H9 (cell line): ENCODE measurements at regions not wholly inside any gene's neighbourhood (a gene's known extent, or its start where the extent isn't known, plus 50 kb on each side); places are given as distances from the start of the nearest gene placed in this dataset.

ENCODE experiments used
- DNase-seq: peaks from one replicate; pipeline ENCODE4 v3.0.0-alpha.2; 2017
- H2AFZ ChIP-seq: one replicate; pipeline ENCODE4 v1.6.1; 2013; ENCODE audit warnings: mild to moderate bottlenecking, low read length, control low read depth, moderate library complexity
- H2AK5ac ChIP-seq: 2 replicates; pipeline ENCODE4 v1.6.1; 2013; ENCODE audit warnings: low read length, control low read depth, mixed read lengths; ENCODE audit not compliant: insufficient read length
- H2BK120ac ChIP-seq: one replicate; pipeline ENCODE4 v1.6.1; 2013; ENCODE audit warnings: low read depth, mild to moderate bottlenecking, low read length, control low read depth, inconsistent platforms; ENCODE audit not compliant: poor library complexity, severe bottlenecking
- H2BK12ac ChIP-seq: 2 replicates; pipeline ENCODE4 v1.6.1; 2013; ENCODE audit warnings: low read length, control low read depth, mixed read lengths, low read depth; ENCODE audit not compliant: insufficient read length
- H2BK15ac ChIP-seq: 2 replicates; pipeline ENCODE4 v1.6.1; 2013; ENCODE audit warnings: low read depth, low read length, control low read depth
- H2BK20ac ChIP-seq: one replicate; pipeline ENCODE4 v1.6.1; 2013; ENCODE audit warnings: low read depth, mild to moderate bottlenecking, low read length, control low read depth, inconsistent platforms; ENCODE audit not compliant: poor library complexity, severe bottlenecking
- H2BK5ac ChIP-seq: 2 replicates; pipeline ENCODE4 v1.6.1; 2013; ENCODE audit warnings: low read length, control low read depth, mixed read lengths; ENCODE audit not compliant: insufficient read length
- H3K14ac ChIP-seq: 2 replicates; pipeline ENCODE4 v1.6.1; 2013; ENCODE audit warnings: low read length, control low read depth; ENCODE audit not compliant: insufficient read depth
- H3K18ac ChIP-seq: 2 replicates; pipeline ENCODE4 v1.6.1; 2013; ENCODE audit warnings: low read depth, mild to moderate bottlenecking, mixed read lengths, low read length, control low read depth; ENCODE audit not compliant: insufficient read length
- H3K23ac ChIP-seq: 2 replicates; pipeline ENCODE4 v1.6.1; 2013; ENCODE audit warnings: low read length, control low read depth, mixed read lengths, low read depth; ENCODE audit not compliant: insufficient read length
- H3K23me2 ChIP-seq: 2 replicates; pipeline ENCODE4 v1.6.1; 2013; ENCODE audit warnings: low read depth, mild to moderate bottlenecking, mixed read lengths, low read length, control low read depth; ENCODE audit not compliant: insufficient read length, poor library complexity, severe bottlenecking
- H3K27ac ChIP-seq: 2 replicates; pipeline ENCODE4 v1.5.1; 2013; ENCODE audit warnings: low read length, control low read depth, mixed read lengths, low read depth; ENCODE audit not compliant: insufficient read length
- H3K27me3 ChIP-seq: 2 replicates; pipeline ENCODE4 v1.6.1; 2013; ENCODE audit warnings: low read length, control low read depth, inconsistent platforms; ENCODE audit not compliant: insufficient read depth
- H3K4ac ChIP-seq: 2 replicates; pipeline ENCODE4 v1.6.1; 2013; ENCODE audit warnings: low read depth, mild to moderate bottlenecking, control low read depth, inconsistent platforms, low read length, moderate library complexity
- H3K4me1 ChIP-seq: 2 replicates; pipeline ENCODE4 v1.6.1; 2013; ENCODE audit warnings: low read length, control low read depth, inconsistent platforms; ENCODE audit not compliant: insufficient read depth
- H3K4me2 ChIP-seq: 2 replicates; pipeline ENCODE4 v1.6.1; 2013; ENCODE audit warnings: low read length, control low read depth, mixed read lengths; ENCODE audit not compliant: insufficient read length, insufficient read depth
- H3K56ac ChIP-seq: 2 replicates; pipeline ENCODE4 v1.6.1; 2013; ENCODE audit warnings: low read depth, mild to moderate bottlenecking, mixed read lengths, low read length, control low read depth; ENCODE audit not compliant: insufficient read length
- H3K79me1 ChIP-seq: 2 replicates; pipeline ENCODE4 v1.6.1; 2013; ENCODE audit warnings: low read depth, mild to moderate bottlenecking, moderate library complexity, low read length, control low read depth, inconsistent platforms; ENCODE audit not compliant: insufficient read depth, poor library complexity, severe bottlenecking
- H3K79me2 ChIP-seq: 2 replicates; pipeline ENCODE4 v1.6.1; 2013; ENCODE audit warnings: low read length, control low read depth, inconsistent platforms; ENCODE audit not compliant: insufficient read depth
- H3K9ac ChIP-seq: 2 replicates; pipeline ENCODE4 v1.6.1; 2013; ENCODE audit warnings: low read length, control low read depth, mixed read lengths; ENCODE audit not compliant: insufficient read length; ENCODE audit errors: extremely low read depth
- H3K9me3 ChIP-seq: one replicate; pipeline ENCODE4 v1.6.1; 2013; ENCODE audit warnings: low read depth, low read length, inconsistent platforms; ENCODE audit not compliant: control insufficient read depth
- H3T11ph ChIP-seq: one replicate; pipeline ENCODE4 v1.6.1; 2013; ENCODE audit warnings: mild to moderate bottlenecking, low read length, control low read depth, inconsistent platforms
- H4K20me1 ChIP-seq: one replicate; pipeline ENCODE4 v1.6.1; 2013; ENCODE audit not compliant: control insufficient read depth, insufficient read length, insufficient read depth
- H4K5ac ChIP-seq: 2 replicates; pipeline ENCODE4 v1.6.1; 2013; ENCODE audit warnings: low read depth, mild to moderate bottlenecking, mixed read lengths, low read length, control low read depth; ENCODE audit not compliant: insufficient read length
- H4K8ac ChIP-seq: replicated peaks from 2 replicates; pipeline ENCODE4 v1.6.1; 2013; ENCODE audit warnings: low read length, control low read depth, mixed read lengths, low read depth; ENCODE audit not compliant: insufficient read length
- H4K91ac ChIP-seq: 2 replicates; pipeline ENCODE4 v1.6.1; 2013; ENCODE audit warnings: low read depth, mild to moderate bottlenecking, moderate library complexity, mixed read lengths, low read length, control low read depth; ENCODE audit not compliant: insufficient read length
- H3K27ac Mint-ChIP-seq, 3 experiments: 2 replicates in 2 of 3; 3 replicates in 1 of 3; pipeline ENCODE4 v1.8.0; 2020 to 2021; ENCODE audit warnings: mixed read lengths in 3 of 3, mild to moderate bottlenecking in 1 of 3, moderate library complexity in 1 of 3
- H3K27me3 Mint-ChIP-seq: 2 replicates; pipeline ENCODE4 v1.8.0; 2021; ENCODE audit warnings: low read depth, mild to moderate bottlenecking, moderate library complexity, mixed read lengths
- H3K36me3 Mint-ChIP-seq, 3 experiments: 2 replicates in 2 of 3; 3 replicates in 1 of 3; pipeline ENCODE4 v1.8.0; 2020 to 2021; ENCODE audit warnings: low read depth in 3 of 3, mixed read lengths in 3 of 3; ENCODE audit not compliant: insufficient read depth in 1 of 3
- H3K4me1 Mint-ChIP-seq, 2 experiments: 2 replicates each; pipeline ENCODE4 v1.8.0; 2020; ENCODE audit warnings: mixed read lengths in 2 of 2
- H3K4me3 Mint-ChIP-seq, 2 experiments: 2 replicates in 1 of 2; 3 replicates in 1 of 2; pipeline ENCODE4 v1.8.0; 2020 to 2021; ENCODE audit warnings: mild to moderate bottlenecking in 2 of 2, mixed read lengths in 2 of 2, moderate library complexity in 1 of 2
- H3K9me3 Mint-ChIP-seq, 2 experiments: 2 replicates in 1 of 2; 3 replicates in 1 of 2; pipeline ENCODE4 v1.8.0; 2020; ENCODE audit warnings: mild to moderate bottlenecking in 2 of 2, mixed read lengths in 2 of 2, moderate library complexity in 1 of 2
- CTCF ChIP-seq: fragments of 200-600 bp; sonication (generic); conservative IDR thresholded peaks from 3 replicates; pipeline ENCODE4 v1.8.0; 2021; ENCODE audit warnings: antibody characterized with exemption, mild to moderate bottlenecking
- WGBS: extraction: QIAGEN DNeasy Blood & Tissue Kit; methylation state at CpG from one replicate; pipeline ENCODE4 v1.1.7; 2013; ENCODE audit warnings: missing lambda C conversion rate, low lambda C conversion rate, mixed read lengths; ENCODE audit not compliant: insufficient read length; ENCODE audit errors: extremely low coverage; 5-methylcytosine and 5-hydroxymethylcytosine counted together

GRCh38 chr18:78396756-78397155 is 582.9 kb upstream of the SALL3 start:
- Histone ChIP-seq H3T11ph (no peak overlapping the region), H3K18ac (no peak overlapping the region), H2BK20ac (no peak overlapping the region), H3K4me2 (no peak overlapping the region), H3K79me2 (no peaks in the 10 kb centered on the region), H2AFZ (no peak overlapping the region), H2BK12ac (no peak overlapping the region), H3K4ac (no peak overlapping the region), H3K4me1 (no peaks in the 10 kb centered on the region), H3K9ac (no peak overlapping the region), H3K14ac (no peak overlapping the region), H4K20me1 (no peaks in the 10 kb centered on the region), H3K9me3 (no peaks in the 10 kb centered on the region), H3K23ac (no peak overlapping the region), H3K27me3 (no peaks in the 10 kb centered on the region), H3K27ac (no peak overlapping the region), H2BK120ac (no peak overlapping the region), H2BK15ac (no peak overlapping the region), H3K79me1 (no peaks in the 10 kb centered on the region), H4K5ac (no peak overlapping the region), H3K23me2 (no peaks in the 10 kb centered on the region), H4K8ac (no peak overlapping the region), H2BK5ac (no peak overlapping the region), H3K56ac (no peak overlapping the region), H4K91ac (no peak overlapping the region), H2AK5ac (no peak overlapping the region)
- H3K27ac Mint-ChIP-seq: no peak overlapping the region
- no peak overlapping the region for H3K4me3 Mint-ChIP-seq
- WGBS: no CpG with 5 or more reads among the region's 10 CpGs
- DNase-seq: no peak
- no peak for TF ChIP-seq CTCF
- no peaks in the 10 kb centered on the region for H3K36me3 Mint-ChIP-seq
- peaks cover 0 to 6% of the 10 kb centered on the region in 2 experiments; a peak in 2 of 4 replicates for H3K4me1 Mint-ChIP-seq
- peaks cover 0 to 7% of the 10 kb centered on the region in 2 experiments; a peak in 1 of 5 replicates for H3K9me3 Mint-ChIP-seq
- H3K27me3 Mint-ChIP-seq: no peaks in the 10 kb centered on the region; the same call in 1 of the 2 replicates
